HCT116 (cell line): ENCODE measurements at regions not wholly inside any gene's neighbourhood (a gene's known extent, or its start where the extent isn't known, plus 50 kb on each side); places are given as distances from the start of the nearest gene placed in this dataset.

Experiments
- ATAC-seq: fragments of 200-7000 bp; cut with Tn5 transposase; 2 replicates; pipeline ENCODE4 v1.9.1; 2020; ENCODE audit warnings: mild to moderate bottlenecking, moderate library complexity
- BruUV-seq: library from RNA; stranded (reverse); fragments of 400-500 nt; replicated peaks from 2 replicates; lab custom pipeline; 2021; lab: Mats Ljungman, UMichigan
- CTCF ChIA-PET: fragments of 300-600 bp; sonication (Branson Sonifier 250); formaldehyde crosslinking; loops from one replicate; lab custom pipeline; 2021; ENCODE audit warnings: antibody characterized with exemption; lab: Charles Lee
- POLR2A ChIA-PET: fragments of 300-600, 350-600 bp; sonication (Branson Sonifier 250); formaldehyde crosslinking; loops from one replicate; lab custom pipeline; 2021; ENCODE audit warnings: antibody characterized with exemption; lab: Charles Lee
- RAD21 ChIA-PET, 2 experiments: fragments of 300-600 bp; sonication (Branson Sonifier 250); formaldehyde crosslinking; loops; one replicate each; lab custom pipeline; 2023; ENCODE audit warnings: low total read pairs in 2 of 2; ENCODE audit not compliant: uncharacterized antibody in 2 of 2, unreplicated experiment in 2 of 2, low non-redundant PET in 1 of 2; lab: Charles Lee
- DNase-seq: peaks from one replicate; pipeline ENCODE4 v3.0.0-alpha.2; 2010; ENCODE audit warnings: low read depth, low spot score
- H2AFZ ChIP-seq: fragments of 200-600 bp; shearing (Covaris generic), sonication (generic); 2 replicates; pipeline ENCODE4 v1.6.1; 2017; ENCODE audit warnings: low read depth, mixed run types, mixed read lengths, antibody characterized with exemption, low read length; ENCODE audit not compliant: poor library complexity, severe bottlenecking
- H3K27ac ChIP-seq: 2 replicates; pipeline ENCODE4 v1.5.1; 2012; ENCODE audit warnings: low read depth, low read length
- H3K27me3 ChIP-seq: fragments of 200-600 bp; sonication (generic); 2 replicates; pipeline ENCODE4 v1.6.1; 2016; ENCODE audit warnings: mixed run types, low read length, mixed read lengths; ENCODE audit not compliant: insufficient read depth
- H3K36me3 ChIP-seq, 2 experiments: fragments of 200-500 bp in 1 of 2; fragments of 200-600 bp in 1 of 2; sonication (Bioruptor generic) in 1 of 2; sonication (generic) in 1 of 2; 2 replicates each; pipeline versions ENCODE4 v1.5.1 to v1.6.1; 2014 to 2016; ENCODE audit warnings: low read length in 2 of 2, inconsistent platforms in 1 of 2, mixed read lengths in 1 of 2, mixed run types in 1 of 2; ENCODE audit not compliant: insufficient read depth in 2 of 2, control insufficient read depth in 1 of 2
- H3K4me1 ChIP-seq, 2 experiments: fragments of 200-600 bp in 1 of 2; sonication (generic) in 1 of 2; 2 replicates each; pipeline versions ENCODE4 v1.5.1 to v1.6.1; 2012 to 2017; ENCODE audit warnings: low read length in 2 of 2, inconsistent platforms in 1 of 2, mild to moderate bottlenecking in 1 of 2, mixed read lengths in 1 of 2, mixed run types in 1 of 2, moderate library complexity in 1 of 2; ENCODE audit not compliant: insufficient read depth in 2 of 2, control insufficient read depth in 1 of 2
- H3K4me2 ChIP-seq: fragments of 200-600 bp; sonication (generic); 2 replicates; pipeline ENCODE4 v1.6.1; 2017; ENCODE audit warnings: mixed run types, low read length, mixed read lengths
- H3K4me3 ChIP-seq, 2 experiments: fragments of 200-600 bp in 1 of 2; sonication (generic) in 1 of 2; replicated peaks in 1 of 2; 2 replicates each; pipeline ENCODE4 v1.5.1; 2011 to 2016; ENCODE audit warnings: low read length in 2 of 2, control low read depth in 1 of 2, low read depth in 1 of 2, mild to moderate bottlenecking in 1 of 2, mixed read lengths in 1 of 2, mixed run types in 1 of 2
- H3K79me2 ChIP-seq: fragments of 200-600 bp; sonication (generic); 2 replicates; pipeline ENCODE4 v1.6.1; 2017; ENCODE audit warnings: mild to moderate bottlenecking, mixed run types, low read length, moderate library complexity, mixed read lengths; ENCODE audit not compliant: insufficient read depth
- H3K9ac ChIP-seq: fragments of 200-600 bp; sonication (generic); 2 replicates; pipeline ENCODE4 v1.6.1; 2016; ENCODE audit warnings: low read length, mixed read lengths
- H3K9me2 ChIP-seq: fragments of 200-600 bp; sonication (generic), shearing (Covaris generic); 2 replicates; pipeline ENCODE4 v1.6.1; 2017; ENCODE audit warnings: mixed run types, mild to moderate bottlenecking, moderate library complexity; ENCODE audit not compliant: insufficient read depth
- H3K9me3 ChIP-seq, 2 experiments: fragments of 200-500 bp in 1 of 2; fragments of 200-600 bp in 1 of 2; sonication (Bioruptor generic) in 1 of 2; sonication (generic) in 1 of 2; 2 replicates each; pipeline ENCODE4 v1.6.1; 2014 to 2017; ENCODE audit warnings: low read length in 2 of 2, mixed read lengths in 2 of 2, inconsistent platforms in 1 of 2, low read depth in 1 of 2, mild to moderate bottlenecking in 1 of 2, mixed run types in 1 of 2, moderate library complexity in 1 of 2; ENCODE audit not compliant: control insufficient read depth in 1 of 2, insufficient read depth in 1 of 2
- H4K20me1 ChIP-seq: fragments of 200-600 bp; sonication (generic), shearing (Covaris generic); 2 replicates; pipeline ENCODE4 v1.6.1; 2017; ENCODE audit warnings: mixed run types, mild to moderate bottlenecking, moderate library complexity; ENCODE audit not compliant: insufficient read depth
- ATF3 ChIP-seq: IDR thresholded peaks from 2 replicates; pipeline ENCODE4 v1.6.1; 2012
- EZH2 ChIP-seq: fragments of 200-600 bp; sonication (generic); IDR thresholded peaks from 2 replicates; pipeline ENCODE4 v1.6.1; 2017; ENCODE audit warnings: antibody characterized with exemption, mixed run types
- FOSL1 ChIP-seq: IDR thresholded peaks from 2 replicates; pipeline ENCODE4 v1.6.1; 2012; ENCODE audit warnings: low read depth
- POLR2A ChIP-seq: IDR thresholded peaks from 2 replicates; pipeline ENCODE4 v1.7.0; 2011; ENCODE audit warnings: borderline replicate concordance; ENCODE audit not compliant: insufficient read depth, insufficient read length; ENCODE audit errors: extremely low read depth
- RAD21 ChIP-seq: IDR thresholded peaks from 2 replicates; pipeline ENCODE4 v1.6.1; 2012; ENCODE audit warnings: low read depth, mild to moderate bottlenecking
- REST ChIP-seq: IDR thresholded peaks from 2 replicates; pipeline ENCODE4 v1.6.1; 2012; ENCODE audit warnings: low read depth
- SIN3A ChIP-seq: IDR thresholded peaks from 2 replicates; pipeline ENCODE4 v1.6.1; 2012; ENCODE audit warnings: low read depth
- SP1 ChIP-seq: IDR thresholded peaks from 2 replicates; pipeline ENCODE4 v1.6.1; 2012; ENCODE audit warnings: low read depth
- TCF7L2 ChIP-seq: IDR thresholded peaks from 2 replicates; pipeline ENCODE4 v1.7.0; 2011; ENCODE audit warnings: borderline replicate concordance, inconsistent platforms; ENCODE audit not compliant: insufficient read depth, insufficient read length; ENCODE audit errors: extremely low read depth
- ZBTB33 ChIP-seq: IDR thresholded peaks from 2 replicates; pipeline ENCODE4 v1.6.1; 2011; ENCODE audit warnings: mild to moderate bottlenecking, low read length, moderate library complexity; ENCODE audit not compliant: insufficient replicate concordance; ENCODE audit errors: extremely low read depth
- ZFX ChIP-seq: fragments of 450-650 bp; IDR thresholded peaks from 2 replicates; pipeline ENCODE4 v1.6.1; 2017
- ZNF274 ChIP-seq: fragments of 200-500 bp; sonication (Bioruptor generic); IDR thresholded peaks from 2 replicates; pipeline ENCODE4 v1.6.1; 2014; ENCODE audit warnings: mild to moderate bottlenecking, low read depth, low read length, inconsistent platforms
- intact Hi-C: fragments of 100-400 bp; cut with micrococcal nuclease; formaldehyde crosslinking; loops from 2 replicates; pipeline ENCODE4 v1.10.0; 2022

- H3K4me3 ChIP-seq, result peak overlapping the region; percentile 63 to 69
- TF ChIP-seq EZH2, result no peak
- no peak for TF ChIP-seq FOSL1
- TF ChIP-seq TCF7L2, result peak; percentile 28
- TF ChIP-seq ZNF274, result no peak
- TF ChIP-seq ATF3, result no peak
- TF ChIP-seq SIN3A, result no peak
- TF ChIP-seq RAD21, result no peak
- no peak for TF ChIP-seq REST
- TF ChIP-seq ZFX, result peak; percentile 69
- no peak for TF ChIP-seq SP1
- no peak for TF ChIP-seq ZBTB33
- TF ChIP-seq POLR2A, result no peak
- 0 out of 2 replicates have a peak, but pooled peaks cover 5% of the 10 kb centered on the region for H4K20me1 ChIP-seq
- ChIA-PET RAD21 (no interaction called here), CTCF (no interaction called here), POLR2A (no interaction called here)
- intact Hi-C loops, result no loop called here
- peak overlapping the region; percentile 65 for H3K9ac ChIP-seq
- no peaks in the 10 kb centered on the region for H3K9me3 ChIP-seq
- H3K27me3 ChIP-seq, result no peaks in the 10 kb centered on the region
- peak overlapping the region; percentile 87 for H3K4me2 ChIP-seq
- BruUV-seq, result no TSS peak
- no peaks in the 10 kb centered on the region for H3K9me2 ChIP-seq
- peak overlapping the region; percentile 61; the same call in 1 of the 2 replicates for H3K27ac ChIP-seq
- DNase-seq, result no peak
- no peaks in the 10 kb centered on the region for H3K36me3 ChIP-seq
- peak; percentile 44 for ATAC-seq
- no peak overlapping the region for H2AFZ ChIP-seq
- H3K4me1 ChIP-seq, result peaks cover 16 to 40% of the 10 kb centered on the region in 2 experiments
- H3K79me2 ChIP-seq, result peaks cover 47% of the 10 kb centered on the region
Observed at GRCh38 chr11:129278586-129279319, 86.6 kb upstream of the ARHGAP32 start.
